ENCODE measurements at regions not wholly inside any gene's neighbourhood (a gene's known extent, or its start where the extent isn't known, plus 50 kb on each side); places are given as distances from the start of the nearest gene placed in this dataset.

DNA sequence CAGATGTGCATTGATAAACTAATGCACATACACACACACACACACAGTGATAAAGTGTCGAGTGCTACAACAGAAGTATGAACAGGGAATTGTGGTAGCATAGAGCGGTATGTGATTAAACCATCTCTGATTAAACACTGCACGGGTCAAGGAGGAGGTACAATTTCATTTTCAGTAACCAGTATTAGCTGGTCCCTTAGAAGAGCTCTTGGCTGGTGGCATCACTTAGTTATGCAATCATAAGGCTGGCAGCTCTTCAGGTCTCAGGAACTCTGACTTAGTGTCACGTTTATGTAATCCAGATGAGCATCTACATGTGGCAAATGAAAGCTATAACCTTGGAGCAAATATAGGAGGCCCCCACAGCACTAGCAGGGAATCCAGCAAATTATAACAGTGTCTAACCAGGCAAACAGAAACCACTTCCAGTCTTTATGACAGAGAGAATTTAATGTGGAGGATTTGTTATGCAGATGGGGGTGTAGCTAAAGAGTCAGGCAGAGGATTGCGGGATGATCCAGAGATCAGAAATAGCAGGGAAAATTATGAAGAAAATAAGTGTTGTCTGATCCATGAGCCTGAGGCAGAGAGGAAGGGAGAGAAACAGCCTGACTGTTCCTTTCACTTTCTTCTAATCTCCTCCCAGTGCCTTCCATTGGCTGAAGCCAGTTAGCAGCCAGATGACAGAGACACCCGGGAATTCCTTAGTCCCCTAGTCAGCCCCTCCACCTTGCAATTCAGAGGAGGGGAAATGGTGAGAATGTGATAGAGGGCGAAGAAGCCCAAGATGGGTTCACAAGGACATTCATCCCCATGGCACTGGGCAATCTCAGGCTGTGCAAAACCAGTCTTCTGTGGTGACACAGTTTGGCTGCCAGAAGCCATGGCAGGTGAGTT lies 533.1 kb upstream of the TENM4 start:
- TF ChIP-seq, protein P1, sequence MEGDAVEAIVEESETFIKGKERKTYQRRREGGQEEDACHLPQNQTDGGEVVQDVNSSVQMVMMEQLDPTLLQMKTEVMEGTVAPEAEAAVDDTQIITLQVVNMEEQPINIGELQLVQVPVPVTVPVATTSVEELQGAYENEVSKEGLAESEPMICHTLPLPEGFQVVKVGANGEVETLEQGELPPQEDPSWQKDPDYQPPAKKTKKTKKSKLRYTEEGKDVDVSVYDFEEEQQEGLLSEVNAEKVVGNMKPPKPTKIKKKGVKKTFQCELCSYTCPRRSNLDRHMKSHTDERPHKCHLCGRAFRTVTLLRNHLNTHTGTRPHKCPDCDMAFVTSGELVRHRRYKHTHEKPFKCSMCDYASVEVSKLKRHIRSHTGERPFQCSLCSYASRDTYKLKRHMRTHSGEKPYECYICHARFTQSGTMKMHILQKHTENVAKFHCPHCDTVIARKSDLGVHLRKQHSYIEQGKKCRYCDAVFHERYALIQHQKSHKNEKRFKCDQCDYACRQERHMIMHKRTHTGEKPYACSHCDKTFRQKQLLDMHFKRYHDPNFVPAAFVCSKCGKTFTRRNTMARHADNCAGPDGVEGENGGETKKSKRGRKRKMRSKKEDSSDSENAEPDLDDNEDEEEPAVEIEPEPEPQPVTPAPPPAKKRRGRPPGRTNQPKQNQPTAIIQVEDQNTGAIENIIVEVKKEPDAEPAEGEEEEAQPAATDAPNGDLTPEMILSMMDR (IDR thresholded peaks at IDR 0.05; ENCODE audit: low read depth, low read length, missing input control) = no peak
- no peak for TF ChIP-seq YY1 (IDR thresholded peaks at IDR 0.05)
- TF ChIP-seq GABPA (IDR thresholded peaks at IDR 0.05 in 1 of 2, conservative IDR thresholded peaks at IDR 0.05 in 1 of 2) = no peak
- TF ChIP-seq RAD21 (IDR thresholded peaks at IDR 0.05) = no peak
- TF ChIP-seq EGR1 (IDR thresholded peaks at IDR 0.05; ENCODE audit: low read depth in 2 of 2) = no peak
- no peak for TF ChIP-seq JUND (IDR thresholded peaks at IDR 0.05)
- TF ChIP-seq MAX (IDR thresholded peaks at IDR 0.05) = no peak
- no peak for TF ChIP-seq TAF1 (conservative IDR thresholded peaks at IDR 0.05)
- TF ChIP-seq, protein P2, sequence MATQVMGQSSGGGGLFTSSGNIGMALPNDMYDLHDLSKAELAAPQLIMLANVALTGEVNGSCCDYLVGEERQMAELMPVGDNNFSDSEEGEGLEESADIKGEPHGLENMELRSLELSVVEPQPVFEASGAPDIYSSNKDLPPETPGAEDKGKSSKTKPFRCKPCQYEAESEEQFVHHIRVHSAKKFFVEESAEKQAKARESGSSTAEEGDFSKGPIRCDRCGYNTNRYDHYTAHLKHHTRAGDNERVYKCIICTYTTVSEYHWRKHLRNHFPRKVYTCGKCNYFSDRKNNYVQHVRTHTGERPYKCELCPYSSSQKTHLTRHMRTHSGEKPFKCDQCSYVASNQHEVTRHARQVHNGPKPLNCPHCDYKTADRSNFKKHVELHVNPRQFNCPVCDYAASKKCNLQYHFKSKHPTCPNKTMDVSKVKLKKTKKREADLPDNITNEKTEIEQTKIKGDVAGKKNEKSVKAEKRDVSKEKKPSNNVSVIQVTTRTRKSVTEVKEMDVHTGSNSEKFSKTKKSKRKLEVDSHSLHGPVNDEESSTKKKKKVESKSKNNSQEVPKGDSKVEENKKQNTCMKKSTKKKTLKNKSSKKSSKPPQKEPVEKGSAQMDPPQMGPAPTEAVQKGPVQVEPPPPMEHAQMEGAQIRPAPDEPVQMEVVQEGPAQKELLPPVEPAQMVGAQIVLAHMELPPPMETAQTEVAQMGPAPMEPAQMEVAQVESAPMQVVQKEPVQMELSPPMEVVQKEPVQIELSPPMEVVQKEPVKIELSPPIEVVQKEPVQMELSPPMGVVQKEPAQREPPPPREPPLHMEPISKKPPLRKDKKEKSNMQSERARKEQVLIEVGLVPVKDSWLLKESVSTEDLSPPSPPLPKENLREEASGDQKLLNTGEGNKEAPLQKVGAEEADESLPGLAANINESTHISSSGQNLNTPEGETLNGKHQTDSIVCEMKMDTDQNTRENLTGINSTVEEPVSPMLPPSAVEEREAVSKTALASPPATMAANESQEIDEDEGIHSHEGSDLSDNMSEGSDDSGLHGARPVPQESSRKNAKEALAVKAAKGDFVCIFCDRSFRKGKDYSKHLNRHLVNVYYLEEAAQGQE (IDR thresholded peaks at IDR 0.05) = no peak
- no peak for TF ChIP-seq SP1 (IDR thresholded peaks at IDR 0.05)

Measured in liver (tissue), 3 donors.